HepG2 (cell line): ENCODE measurements at regions not wholly inside any gene's neighbourhood (a gene's known extent, or its start where the extent isn't known, plus 50 kb on each side); places are given as distances from the start of the nearest gene placed in this dataset.

Experiments used
- EZH2 ChIP-seq: conservative IDR thresholded peaks from 2 replicates; pipeline ENCODE4 v1.6.1; 2012; ENCODE audit warnings: mild to moderate bottlenecking, low read depth, low read length, moderate library complexity
- POLR2A ChIP-seq, 2 experiments: IDR thresholded peaks; 2 replicates each; pipeline ENCODE4 v1.6.1; 2011; ENCODE audit warnings: low read depth in 2 of 2, low read length in 2 of 2, mild to moderate bottlenecking in 1 of 2, moderate library complexity in 1 of 2; ENCODE audit not compliant: insufficient read depth in 1 of 2
- SP2 ChIP-seq: sonication (generic); formaldehyde crosslinking; IDR thresholded peaks from 2 replicates; pipeline ENCODE4 v1.5.1; 2020; ENCODE audit warnings: mild to moderate bottlenecking, missing genetic modification reagents

GRCh38 chr5:133734916-133735315, 122.6 kb upstream of the FSTL4 start:
- TF ChIP-seq EZH2, result no peak
- no peak for TF ChIP-seq SP2 (CRISPR knock-in tag)
- no peak for TF ChIP-seq POLR2A (IDR thresholded peaks at IDR 0.05; ENCODE audit: insufficient read depth in 1 of 2, low read depth in 2 of 2, low read length in 2 of 2)
